Keratinocyte (primary cell): ENCODE measurements at regions not wholly inside any gene's neighbourhood (a gene's known extent, or its start where the extent isn't known, plus 50 kb on each side); places are given as distances from the start of the nearest gene placed in this dataset.

ENCODE experiments used
- DNase-seq: peaks from one replicate; pipeline ENCODE4 v3.0.0-alpha.2; 2011; ENCODE audit warnings: low read depth, missing footprints, low spot score
- FAIRE-seq: peaks from 2 replicates; lab custom pipeline; 2011; peaks lifted over from hg19 to GRCh38; lab: Jason Lieb, UNC
- H2AFZ ChIP-seq: 2 replicates; pipeline ENCODE4 v1.6.0; 2012; ENCODE audit warnings: low read length, control low read depth, inconsistent platforms; ENCODE audit not compliant: control insufficient read depth
- H3K27ac ChIP-seq: 2 replicates; pipeline ENCODE4 v1.5.1; 2011; ENCODE audit warnings: low read length; ENCODE audit not compliant: control insufficient read depth, insufficient read depth
- H3K27me3 ChIP-seq: 3 replicates; pipeline ENCODE4 v1.6.0; 2011; ENCODE audit warnings: low read length; ENCODE audit not compliant: control insufficient read depth, insufficient read depth; ENCODE audit errors: extremely low read depth
- H3K36me3 ChIP-seq, 2 experiments: 2 replicates in 1 of 2; 3 replicates in 1 of 2; pipeline ENCODE4 v1.5.1; 2011; ENCODE audit warnings: low read length in 2 of 2, mild to moderate bottlenecking in 1 of 2; ENCODE audit not compliant: control insufficient read depth in 2 of 2, insufficient read depth in 2 of 2; ENCODE audit errors: extremely low read depth in 1 of 2
- H3K4me1 ChIP-seq: 3 replicates; pipeline ENCODE4 v1.5.1; 2011; ENCODE audit warnings: low read length; ENCODE audit not compliant: control insufficient read depth, insufficient read depth; ENCODE audit errors: extremely low read depth
- H3K4me2 ChIP-seq: 3 replicates; pipeline ENCODE4 v1.6.0; 2011; ENCODE audit warnings: low read depth, low read length; ENCODE audit not compliant: control insufficient read depth, insufficient read depth; ENCODE audit errors: extremely low read depth
- H3K4me3 ChIP-seq, 3 experiments: fragments of 200-600 bp in 1 of 3; sonication (generic) in 1 of 3; 2 replicates in 2 of 3; 3 replicates in 1 of 3; pipeline ENCODE4 v1.5.1; 2011 to 2016; ENCODE audit warnings: low read length in 3 of 3, mild to moderate bottlenecking in 3 of 3, control low read depth in 2 of 3, inconsistent platforms in 1 of 3, low read depth in 1 of 3, mixed read lengths in 1 of 3, mixed run types in 1 of 3, moderate library complexity in 1 of 3; ENCODE audit not compliant: control insufficient read depth in 2 of 3, insufficient read depth in 2 of 3; ENCODE audit errors: extremely low read depth in 1 of 3
- H3K79me2 ChIP-seq: 2 replicates; pipeline ENCODE4 v1.6.0; 2012; ENCODE audit warnings: low read length; ENCODE audit not compliant: control insufficient read depth, insufficient read depth
- H3K9ac ChIP-seq: 3 replicates; pipeline ENCODE4 v1.6.0; 2011; ENCODE audit warnings: low read length; ENCODE audit not compliant: control insufficient read depth, insufficient read depth; ENCODE audit errors: extremely low read depth
- H3K9me1 ChIP-seq: 3 replicates; pipeline ENCODE4 v1.6.0; 2011; ENCODE audit warnings: low read length; ENCODE audit not compliant: control insufficient read depth, insufficient read depth; ENCODE audit errors: extremely low read depth
- H3K9me3 ChIP-seq: 2 replicates; pipeline ENCODE4 v1.5.1; 2012; ENCODE audit warnings: low read depth, low read length; ENCODE audit not compliant: control insufficient read depth
- H4K20me1 ChIP-seq: 3 replicates; pipeline ENCODE4 v1.6.0; 2011; ENCODE audit warnings: low read length; ENCODE audit not compliant: control insufficient read depth, insufficient read depth; ENCODE audit errors: extremely low read depth
- EZH2 ChIP-seq: IDR thresholded peaks from one replicate; pipeline ENCODE4 v1.6.1; 2012; ENCODE audit warnings: inconsistent platforms, mild to moderate bottlenecking, low read length, moderate library complexity
- dilution Hi-C: fragments of 300-500 bp; cut with MboI; formaldehyde crosslinking; loops from one replicate; pipeline ENCODE4 v1.7.0; 2020; ENCODE audit warnings: low sequenced_read_pairs; ENCODE audit not compliant: extremely low pct_ligation_motif_present
- TF ChIP-seq, protein P1 (sequence below), 3 experiments: IDR thresholded peaks in 1 of 3; conservative IDR thresholded peaks in 1 of 3; optimal IDR thresholded peaks in 1 of 3; 2 replicates in 2 of 3; 3 replicates in 1 of 3; pipeline versions ENCODE3 to v1.5.1; 2011; ENCODE audit warnings: low read length in 3 of 3, mild to moderate bottlenecking in 3 of 3, moderate library complexity in 2 of 3, control low read depth in 1 of 3, inconsistent platforms in 1 of 3; ENCODE audit not compliant: insufficient read depth in 2 of 3; ENCODE audit errors: extremely low read depth in 1 of 3

- H3K79me2 ChIP-seq = no peaks in the 10 kb centered on the region
- no peaks in the 10 kb centered on the region for H3K9me3 ChIP-seq
- H3K27ac ChIP-seq = no peak overlapping the region
- FAIRE-seq (no peak), DNase-seq (no peak)
- no peak overlapping the region for H3K4me3 ChIP-seq
- no peaks in the 10 kb centered on the region for H3K9me1 ChIP-seq
- H3K4me1 ChIP-seq = no peaks in the 10 kb centered on the region
- H3K9ac ChIP-seq = no peak overlapping the region
- H2AFZ ChIP-seq = no peak overlapping the region
- TF ChIP-seq, protein P1, sequence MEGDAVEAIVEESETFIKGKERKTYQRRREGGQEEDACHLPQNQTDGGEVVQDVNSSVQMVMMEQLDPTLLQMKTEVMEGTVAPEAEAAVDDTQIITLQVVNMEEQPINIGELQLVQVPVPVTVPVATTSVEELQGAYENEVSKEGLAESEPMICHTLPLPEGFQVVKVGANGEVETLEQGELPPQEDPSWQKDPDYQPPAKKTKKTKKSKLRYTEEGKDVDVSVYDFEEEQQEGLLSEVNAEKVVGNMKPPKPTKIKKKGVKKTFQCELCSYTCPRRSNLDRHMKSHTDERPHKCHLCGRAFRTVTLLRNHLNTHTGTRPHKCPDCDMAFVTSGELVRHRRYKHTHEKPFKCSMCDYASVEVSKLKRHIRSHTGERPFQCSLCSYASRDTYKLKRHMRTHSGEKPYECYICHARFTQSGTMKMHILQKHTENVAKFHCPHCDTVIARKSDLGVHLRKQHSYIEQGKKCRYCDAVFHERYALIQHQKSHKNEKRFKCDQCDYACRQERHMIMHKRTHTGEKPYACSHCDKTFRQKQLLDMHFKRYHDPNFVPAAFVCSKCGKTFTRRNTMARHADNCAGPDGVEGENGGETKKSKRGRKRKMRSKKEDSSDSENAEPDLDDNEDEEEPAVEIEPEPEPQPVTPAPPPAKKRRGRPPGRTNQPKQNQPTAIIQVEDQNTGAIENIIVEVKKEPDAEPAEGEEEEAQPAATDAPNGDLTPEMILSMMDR (optimal IDR thresholded peaks at IDR 0.05 in 1 of 3, IDR thresholded peaks at IDR 0.05 in 1 of 3, conservative IDR thresholded peaks at IDR 0.05 in 1 of 3; ENCODE audit: extremely low read depth in 1 of 3, insufficient read depth in 2 of 3, low read length in 3 of 3) = no peak
- TF ChIP-seq EZH2 = no peak
- H4K20me1 ChIP-seq = no peaks in the 10 kb centered on the region
- H3K27me3 ChIP-seq = no peaks in the 10 kb centered on the region
- H3K4me2 ChIP-seq = no peak overlapping the region
- no peaks in the 10 kb centered on the region for H3K36me3 ChIP-seq
- dilution Hi-C loops = no loop called here
Measured at GRCh38 chr5:4113426-4113825, 517.8 kb downstream of the IRX1 start.

DNA sequence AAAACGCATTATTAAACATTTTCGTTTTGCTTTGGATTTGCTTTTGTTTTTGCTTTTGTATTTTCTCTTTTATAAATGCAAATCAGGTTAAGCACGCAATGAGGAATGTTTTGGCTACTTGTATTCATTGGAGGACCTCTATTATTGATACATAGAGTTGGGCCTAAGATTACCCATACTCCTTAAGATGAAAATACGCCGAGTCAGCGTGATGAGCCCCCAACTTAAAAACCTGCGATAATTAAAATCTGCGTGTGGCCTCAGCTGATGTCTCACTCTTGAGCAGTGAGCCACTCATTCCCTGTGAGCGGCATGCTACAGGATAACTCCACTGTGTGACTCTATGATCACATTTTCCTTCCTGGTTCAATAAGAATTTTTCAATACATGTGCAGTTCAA lies 518.3 kb downstream of the IRX1 start:
- Histone ChIP-seq H3K9me3 (no peaks in the 10 kb centered on the region), H3K27me3 (no peaks in the 10 kb centered on the region), H3K36me3 (no peaks in the 10 kb centered on the region), H2AFZ (no peak overlapping the region), H3K4me1 (no peaks in the 10 kb centered on the region), H3K9me1 (no peaks in the 10 kb centered on the region), H3K4me2 (no peak overlapping the region), H3K27ac (no peak overlapping the region), H3K9ac (no peak overlapping the region), H3K79me2 (no peaks in the 10 kb centered on the region), H3K4me3 (no peak overlapping the region), H4K20me1 (no peaks in the 10 kb centered on the region)
- DNase-seq (no peak), FAIRE-seq (no peak)
- dilution Hi-C loops = no loop called here
- TF ChIP-seq, protein P1 (optimal IDR thresholded peaks at IDR 0.05 in 1 of 3, IDR thresholded peaks at IDR 0.05 in 1 of 3, conservative IDR thresholded peaks at IDR 0.05 in 1 of 3; ENCODE audit: extremely low read depth in 1 of 3, insufficient read depth in 2 of 3, low read length in 3 of 3) = no peak
